Endodermal cell (in vitro differentiated cells): ENCODE measurements at regions not wholly inside any gene's neighbourhood (a gene's known extent, or its start where the extent isn't known, plus 50 kb on each side); places are given as distances from the start of the nearest gene placed in this dataset.

Source experiments
- DNase-seq: peaks from one replicate; pipeline ENCODE4 v3.0.0-alpha.2; 2017
- H3K27ac ChIP-seq: 2 replicates; pipeline ENCODE4 v1.5.1; 2013; ENCODE audit warnings: mild to moderate bottlenecking, low read depth, low read length, moderate library complexity
- H3K27me3 ChIP-seq: 2 replicates; pipeline ENCODE4 v1.6.1; 2013; ENCODE audit warnings: mild to moderate bottlenecking, low read length, moderate library complexity; ENCODE audit not compliant: insufficient read depth, control insufficient read depth, poor library complexity, severe bottlenecking
- H3K36me3 ChIP-seq: 2 replicates; pipeline ENCODE4 v1.7.0; 2013; ENCODE audit warnings: mild to moderate bottlenecking, low read length, moderate library complexity; ENCODE audit not compliant: control insufficient read depth, insufficient read depth
- H3K4me1 ChIP-seq: one replicate; pipeline ENCODE4 v1.7.0; 2013; ENCODE audit warnings: low read length; ENCODE audit not compliant: control insufficient read depth, insufficient read depth
- H3K4me3 ChIP-seq: 2 replicates; pipeline ENCODE4 v1.5.1; 2013; ENCODE audit warnings: mild to moderate bottlenecking, low read length, moderate library complexity
- H3K9ac ChIP-seq: 2 replicates; pipeline ENCODE4 v1.6.1; 2013; ENCODE audit warnings: mild to moderate bottlenecking, low read length, moderate library complexity; ENCODE audit not compliant: poor library complexity, severe bottlenecking; ENCODE audit errors: extremely low read depth
- H3K9me3 ChIP-seq: 2 replicates; pipeline ENCODE4 v1.6.1; 2013; ENCODE audit warnings: mild to moderate bottlenecking, low read length, moderate library complexity; ENCODE audit not compliant: control insufficient read depth
- H3K27ac Mint-ChIP-seq: 2 replicates; pipeline ENCODE4 v1.8.0; 2020; ENCODE audit warnings: mixed read lengths
- H3K27me3 Mint-ChIP-seq: 2 replicates; pipeline ENCODE4 v1.8.0; 2021; ENCODE audit warnings: mild to moderate bottlenecking, mixed read lengths; ENCODE audit not compliant: insufficient read depth
- H3K36me3 Mint-ChIP-seq: 2 replicates; pipeline ENCODE4 v1.8.0; 2020; ENCODE audit warnings: low read depth, mixed read lengths
- H3K4me1 Mint-ChIP-seq: 2 replicates; pipeline ENCODE4 v1.8.0; 2020; ENCODE audit warnings: mixed read lengths
- H3K4me3 Mint-ChIP-seq: 2 replicates; pipeline ENCODE4 v1.8.0; 2020; ENCODE audit warnings: mild to moderate bottlenecking, moderate library complexity, mixed read lengths
- H3K9me3 Mint-ChIP-seq: 2 replicates; pipeline ENCODE4 v1.8.0; 2020; ENCODE audit warnings: mild to moderate bottlenecking, mixed read lengths
- CTCF ChIP-seq: fragments of 200-600 bp; sonication (generic); conservative IDR thresholded peaks from 2 replicates; pipeline ENCODE4 v1.5.0; 2021; ENCODE audit warnings: antibody characterized with exemption, mild to moderate bottlenecking
- WGBS, 2 experiments: methylation state at CpG; one replicate each; pipeline versions ENCODE4 v1.1.5 to v1.1.7; 2013; ENCODE audit warnings: missing lambda C conversion rate in 2 of 2, mixed read lengths in 1 of 2; ENCODE audit not compliant: insufficient coverage in 1 of 2, insufficient read length in 1 of 2; 5-methylcytosine and 5-hydroxymethylcytosine counted together

- no peak overlapping the region for H3K9ac ChIP-seq
- H3K36me3 ChIP-seq: no peaks in the 10 kb centered on the region
- Mint-ChIP-seq H3K4me3 (no peak overlapping the region), H3K4me1 (no peaks in the 10 kb centered on the region), H3K27me3 (no peaks in the 10 kb centered on the region), H3K27ac (no peak overlapping the region), H3K9me3 (peaks cover 3% of the 10 kb centered on the region), H3K36me3 (no peaks in the 10 kb centered on the region)
- no peak overlapping the region for H3K27ac ChIP-seq
- H3K4me3 ChIP-seq: no peak overlapping the region
- no peak for TF ChIP-seq CTCF
- H3K27me3 ChIP-seq: no peaks in the 10 kb centered on the region
- H3K4me1 ChIP-seq: no peaks in the 10 kb centered on the region
- no peaks in the 10 kb centered on the region for H3K9me3 ChIP-seq
- no peak for DNase-seq
Observed at GRCh38 chr6:128759447-128759846, 123.5 kb upstream of the LAMA2 start.

GRCh38 chr6:128757961-128758360, 125.0 kb upstream of the LAMA2 start:
- no peaks in the 10 kb centered on the region for H3K36me3 Mint-ChIP-seq
- H3K9me3 Mint-ChIP-seq: peaks cover 3% of the 10 kb centered on the region
- no peaks in the 10 kb centered on the region for H3K4me1 Mint-ChIP-seq

DNA sequence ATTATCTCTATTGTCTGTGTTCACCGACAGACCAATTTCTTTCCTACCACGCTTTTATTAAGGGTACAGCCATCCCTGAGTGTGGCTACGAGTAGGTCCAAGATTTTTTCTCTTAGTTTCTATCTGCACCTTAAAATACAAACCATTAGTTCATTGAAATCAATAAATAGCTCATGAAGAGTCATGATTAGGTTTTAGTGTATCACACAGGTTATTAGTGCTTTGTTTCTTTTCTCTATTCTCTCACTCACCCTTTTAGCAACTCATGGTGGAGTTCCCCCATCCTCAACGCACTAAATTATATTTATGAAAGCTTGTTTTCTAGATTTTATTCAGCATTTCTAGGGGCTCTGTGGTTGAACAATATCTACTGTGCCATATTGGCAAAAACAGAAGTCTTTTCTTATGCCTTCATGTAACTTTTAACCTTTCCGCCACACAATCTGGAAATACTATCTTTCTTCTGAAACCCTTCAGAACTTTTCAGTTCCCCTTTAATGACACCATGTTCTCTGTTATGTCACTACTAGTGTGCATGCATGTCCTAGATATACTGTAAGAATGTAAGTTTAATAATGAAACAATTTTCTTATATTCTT, 128.2 kb upstream of the LAMA2 start:
- H3K27ac ChIP-seq: no peak overlapping the region
- no peak overlapping the region for H3K27ac Mint-ChIP-seq
- H3K4me3 Mint-ChIP-seq: no peak overlapping the region
- 88 to 98% methylated on average over 3 to 4 of the region's 5 CpGs for WGBS, 2 experiments
- no peak overlapping the region for H3K4me3 ChIP-seq
- no peak for DNase-seq
- no peaks in the 10 kb centered on the region for H3K36me3 ChIP-seq
- no peaks in the 10 kb centered on the region for H3K27me3 Mint-ChIP-seq
- H3K9me3 Mint-ChIP-seq: no peaks in the 10 kb centered on the region
- H3K9me3 ChIP-seq: no peaks in the 10 kb centered on the region
- no peak for TF ChIP-seq CTCF
- no peaks in the 10 kb centered on the region for H3K4me1 ChIP-seq
- H3K9ac ChIP-seq: no peak overlapping the region
- H3K36me3 Mint-ChIP-seq: no peaks in the 10 kb centered on the region
- peaks cover 2% of the 10 kb centered on the region for H3K4me1 Mint-ChIP-seq
- no peaks in the 10 kb centered on the region for H3K27me3 ChIP-seq

More at GRCh38 chr6:128757961-128758360, 125.0 kb upstream of the LAMA2 start:
- no peaks in the 10 kb centered on the region for H3K27me3 ChIP-seq
- no peak overlapping the region for H3K9ac ChIP-seq
- no peaks in the 10 kb centered on the region for H3K9me3 ChIP-seq
- Mint-ChIP-seq H3K27ac (no peak overlapping the region), H3K27me3 (no peaks in the 10 kb centered on the region), H3K4me3 (no peak overlapping the region)
- no peak for TF ChIP-seq CTCF
- H3K36me3 ChIP-seq: no peaks in the 10 kb centered on the region
- H3K4me3 ChIP-seq: no peak overlapping the region
- no peak overlapping the region for H3K27ac ChIP-seq
- no peaks in the 10 kb centered on the region for H3K4me1 ChIP-seq
- DNase-seq: no peak
